ENCODE measurements at regions not wholly inside any gene's neighbourhood (a gene's known extent, or its start where the extent isn't known, plus 50 kb on each side); places are given as distances from the start of the nearest gene placed in this dataset.

GRCh38 chr12:45623940-45624339 is 105.6 kb upstream of the ARID2 start:
- H3K9me3 Mint-ChIP-seq, result peaks cover 8% of the 10 kb centered on the region
- no peak overlapping the region for H3K27ac Mint-ChIP-seq
- intact Hi-C loops (cut with micrococcal nuclease), result no loop called here
- no peak overlapping the region for H3K4me3 Mint-ChIP-seq (ENCODE audit: low read depth)
- H3K36me3 Mint-ChIP-seq (ENCODE audit: low read depth), result no peaks in the 10 kb centered on the region
- no peak for DNase-seq (ENCODE audit: low spot score)
- no peaks in the 10 kb centered on the region for H3K4me1 Mint-ChIP-seq (ENCODE audit: low read depth)
- H3K27me3 Mint-ChIP-seq (ENCODE audit: low read depth), result peaks cover 48% of the 10 kb centered on the region

GRCh38 chr12:45626965-45627364 is 102.5 kb upstream of the ARID2 start:
- H3K27me3 Mint-ChIP-seq (ENCODE audit: low read depth), result peaks cover 47% of the 10 kb centered on the region
- intact Hi-C loops (cut with micrococcal nuclease), result no loop called here
- H3K27ac Mint-ChIP-seq, result no peak overlapping the region
- peaks cover 1% of the 10 kb centered on the region for H3K4me1 Mint-ChIP-seq (ENCODE audit: low read depth)
- peaks cover 2% of the 10 kb centered on the region for H3K9me3 Mint-ChIP-seq
- no peaks in the 10 kb centered on the region for H3K36me3 Mint-ChIP-seq (ENCODE audit: low read depth)
- H3K4me3 Mint-ChIP-seq (ENCODE audit: low read depth), result no peak overlapping the region
- DNase-seq (ENCODE audit: low spot score), result no peak

GRCh38 chr12:45627407-45628069 is 102.0 kb upstream of the ARID2 start:
- H3K36me3 Mint-ChIP-seq (ENCODE audit: low read depth), result no peaks in the 10 kb centered on the region
- no peak for DNase-seq (ENCODE audit: low spot score)
- H3K27me3 Mint-ChIP-seq (ENCODE audit: low read depth), result peaks cover 47% of the 10 kb centered on the region
- peaks cover 1% of the 10 kb centered on the region for H3K4me1 Mint-ChIP-seq (ENCODE audit: low read depth)
- no peaks in the 10 kb centered on the region for H3K9me3 Mint-ChIP-seq
- no peak overlapping the region for H3K4me3 Mint-ChIP-seq (ENCODE audit: low read depth)
- intact Hi-C loops (cut with micrococcal nuclease), result no loop called here
- H3K27ac Mint-ChIP-seq, result no peak overlapping the region

GRCh38 chr12:45629292-45629691 is 100.2 kb upstream of the ARID2 start:
- Mint-ChIP-seq H3K36me3 (ENCODE audit: low read depth) (no peaks in the 10 kb centered on the region), H3K27me3 (ENCODE audit: low read depth) (peaks cover 46% of the 10 kb centered on the region), H3K4me1 (ENCODE audit: low read depth) (peaks cover 1% of the 10 kb centered on the region), H3K9me3 (no peaks in the 10 kb centered on the region), H3K4me3 (ENCODE audit: low read depth) (no peak overlapping the region), H3K27ac (no peak overlapping the region)
- intact Hi-C loops (cut with micrococcal nuclease), result no loop called here
- no peak for DNase-seq (ENCODE audit: low spot score)

- Mint-ChIP-seq H3K27me3 (ENCODE audit: low read depth) (peaks cover 37% of the 10 kb centered on the region), H3K4me1 (ENCODE audit: low read depth) (peaks cover 1% of the 10 kb centered on the region), H3K9me3 (no peaks in the 10 kb centered on the region), H3K36me3 (ENCODE audit: low read depth) (no peaks in the 10 kb centered on the region), H3K27ac (no peak overlapping the region), H3K4me3 (ENCODE audit: low read depth) (no peak overlapping the region)
- no peak for DNase-seq (ENCODE audit: low spot score)
- intact Hi-C loops (cut with micrococcal nuclease), result no loop called here
Observed at GRCh38 chr12:45633733-45634132, 95.8 kb upstream of the ARID2 start.

- H3K27me3 Mint-ChIP-seq (ENCODE audit: low read depth), result peaks cover 37% of the 10 kb centered on the region
- no peak overlapping the region for H3K4me3 Mint-ChIP-seq (ENCODE audit: low read depth)
- no peaks in the 10 kb centered on the region for H3K9me3 Mint-ChIP-seq
- peaks cover 1% of the 10 kb centered on the region for H3K4me1 Mint-ChIP-seq (ENCODE audit: low read depth)
- H3K36me3 Mint-ChIP-seq (ENCODE audit: low read depth), result no peaks in the 10 kb centered on the region
- no peak for DNase-seq (ENCODE audit: low spot score)
- no peak overlapping the region for H3K27ac Mint-ChIP-seq
- intact Hi-C loops (cut with micrococcal nuclease), result no loop called here
Observed at GRCh38 chr12:45634273-45634917, 95.1 kb upstream of the ARID2 start.

GRCh38 chr12:45637242-45637641 is 92.3 kb upstream of the ARID2 start:
- H3K27me3 Mint-ChIP-seq (ENCODE audit: low read depth), result peaks cover 23% of the 10 kb centered on the region
- no peaks in the 10 kb centered on the region for H3K36me3 Mint-ChIP-seq (ENCODE audit: low read depth)
- H3K4me1 Mint-ChIP-seq (ENCODE audit: low read depth), result no peaks in the 10 kb centered on the region
- no peak overlapping the region for H3K27ac Mint-ChIP-seq
- no peak for DNase-seq (ENCODE audit: low spot score)
- H3K9me3 Mint-ChIP-seq, result no peaks in the 10 kb centered on the region
- no peak overlapping the region for H3K4me3 Mint-ChIP-seq (ENCODE audit: low read depth)
- intact Hi-C loops (cut with micrococcal nuclease), result no loop called here

- Mint-ChIP-seq H3K27me3 (ENCODE audit: low read depth) (peaks cover 20% of the 10 kb centered on the region), H3K27ac (no peak overlapping the region), H3K9me3 (no peaks in the 10 kb centered on the region), H3K4me3 (ENCODE audit: low read depth) (no peak overlapping the region), H3K36me3 (ENCODE audit: low read depth) (no peaks in the 10 kb centered on the region), H3K4me1 (ENCODE audit: low read depth) (no peaks in the 10 kb centered on the region)
- intact Hi-C loops (cut with micrococcal nuclease), result no loop called here
- no peak for DNase-seq (ENCODE audit: low spot score)
Observed at GRCh38 chr12:45637706-45638105, 91.8 kb upstream of the ARID2 start.

GRCh38 chr12:45638386-45638785 is 91.1 kb upstream of the ARID2 start:
- intact Hi-C loops (cut with micrococcal nuclease), result no loop called here
- Mint-ChIP-seq H3K27ac (no peak overlapping the region), H3K9me3 (no peaks in the 10 kb centered on the region), H3K27me3 (ENCODE audit: low read depth) (peaks cover 18% of the 10 kb centered on the region), H3K4me1 (ENCODE audit: low read depth) (no peaks in the 10 kb centered on the region), H3K4me3 (ENCODE audit: low read depth) (no peak overlapping the region), H3K36me3 (ENCODE audit: low read depth) (no peaks in the 10 kb centered on the region)
- no peak for DNase-seq (ENCODE audit: low spot score)

GRCh38 chr12:45644541-45644940 is 85.0 kb upstream of the ARID2 start:
- Mint-ChIP-seq H3K27me3 (ENCODE audit: low read depth) (peaks cover 18% of the 10 kb centered on the region), H3K4me3 (ENCODE audit: low read depth) (no peak overlapping the region), H3K27ac (no peak overlapping the region), H3K9me3 (no peaks in the 10 kb centered on the region), H3K36me3 (ENCODE audit: low read depth) (peaks cover 3% of the 10 kb centered on the region), H3K4me1 (ENCODE audit: low read depth) (peaks cover 12% of the 10 kb centered on the region)
- intact Hi-C loops (cut with micrococcal nuclease), result no loop called here
- no peak for DNase-seq (ENCODE audit: low spot score)

GRCh38 chr12:45646851-45647581 is 82.5 kb upstream of the ARID2 start:
- H3K27ac Mint-ChIP-seq, result no peak overlapping the region
- no peaks in the 10 kb centered on the region for H3K9me3 Mint-ChIP-seq
- no peak for DNase-seq (ENCODE audit: low spot score)
- intact Hi-C loops (cut with micrococcal nuclease), result no loop called here
- no peak overlapping the region for H3K4me3 Mint-ChIP-seq (ENCODE audit: low read depth)
- peaks cover 12% of the 10 kb centered on the region for H3K4me1 Mint-ChIP-seq (ENCODE audit: low read depth)
- H3K36me3 Mint-ChIP-seq (ENCODE audit: low read depth), result peaks cover 3% of the 10 kb centered on the region
- H3K27me3 Mint-ChIP-seq (ENCODE audit: low read depth), result peaks cover 34% of the 10 kb centered on the region

GRCh38 chr12:45648070-45648469 is 81.4 kb upstream of the ARID2 start:
- H3K27ac Mint-ChIP-seq, result no peak overlapping the region
- H3K27me3 Mint-ChIP-seq (ENCODE audit: low read depth), result peaks cover 40% of the 10 kb centered on the region
- peaks cover 12% of the 10 kb centered on the region for H3K4me1 Mint-ChIP-seq (ENCODE audit: low read depth)
- peaks cover 3% of the 10 kb centered on the region for H3K36me3 Mint-ChIP-seq (ENCODE audit: low read depth)
- no peaks in the 10 kb centered on the region for H3K9me3 Mint-ChIP-seq
- intact Hi-C loops (cut with micrococcal nuclease), result no loop called here
- no peak overlapping the region for H3K4me3 Mint-ChIP-seq (ENCODE audit: low read depth)
- DNase-seq (ENCODE audit: low spot score), result no peak

- DNase-seq (ENCODE audit: low spot score), result no peak
- intact Hi-C loops (cut with micrococcal nuclease), result no loop called here
- Mint-ChIP-seq H3K27me3 (ENCODE audit: low read depth) (peaks cover 55% of the 10 kb centered on the region), H3K4me3 (ENCODE audit: low read depth) (no peak overlapping the region), H3K36me3 (ENCODE audit: low read depth) (no peaks in the 10 kb centered on the region), H3K9me3 (no peaks in the 10 kb centered on the region), H3K27ac (no peak overlapping the region), H3K4me1 (ENCODE audit: low read depth) (peaks cover 3% of the 10 kb centered on the region)
Observed at GRCh38 chr12:45651029-45651428, 78.5 kb upstream of the ARID2 start.

All from activated T-helper 2 cell treated with anti-CD3 and anti-CD28 coated beads, Interferon-gamma antibody, Interleukin-2, Interleukin-4, amounts not matched to agents 10 μg/mL and 5 μg/mL and 100 μg/mL, durations not matched to agents 14 hours and 24 hours and 36 hours (primary cell).